ENCODE measurements at regions not wholly inside any gene's neighbourhood (a gene's known extent, or its start where the extent isn't known, plus 50 kb on each side); places are given as distances from the start of the nearest gene placed in this dataset.

GRCh38 chrX:150164971-150165600 is 198.0 kb upstream of the MAMLD1 start:
- no peak for DNase-seq (ENCODE audit: low spot score)

GRCh38 chrX:150165776-150166610 is 197.1 kb upstream of the MAMLD1 start:
- DNase-seq (ENCODE audit: low spot score), result peak; percentile 24

- peak; percentile 10 for DNase-seq (ENCODE audit: low spot score)
Observed at GRCh38 chrX:150167482-150168324, 195.4 kb upstream of the MAMLD1 start.

GRCh38 chrX:150182161-150182560 is 181.0 kb upstream of the MAMLD1 start:
- peak; percentile 18 for DNase-seq (ENCODE audit: low spot score)

GRCh38 chrX:150184491-150184890 is 178.6 kb upstream of the MAMLD1 start:
- DNase-seq (ENCODE audit: low spot score), result peak; percentile 7

- peak; percentile 2 for DNase-seq (ENCODE audit: low spot score)
Observed at GRCh38 chrX:150185766-150186165, 177.4 kb upstream of the MAMLD1 start.

- no peak for DNase-seq (ENCODE audit: low spot score)
Observed at GRCh38 chrX:150192816-150193215, 170.3 kb upstream of the MAMLD1 start.

GRCh38 chrX:150196285-150196684 is 166.8 kb upstream of the MAMLD1 start:
- no peak for DNase-seq (ENCODE audit: low spot score)

GRCh38 chrX:150197388-150197787 is 165.7 kb upstream of the MAMLD1 start:
- no peak for DNase-seq (ENCODE audit: low spot score)

- peak; percentile 13 for DNase-seq (ENCODE audit: low spot score)
Observed at GRCh38 chrX:150198776-150199175, 164.3 kb upstream of the MAMLD1 start.

GRCh38 chrX:150199181-150199580 is 163.9 kb upstream of the MAMLD1 start:
- DNase-seq (ENCODE audit: low spot score), result peak; percentile 19

- no peak for DNase-seq (ENCODE audit: low spot score)
Observed at GRCh38 chrX:150199803-150200202, 163.3 kb upstream of the MAMLD1 start.

- no peak for DNase-seq (ENCODE audit: low spot score)
Observed at GRCh38 chrX:150200361-150200760, 162.8 kb upstream of the MAMLD1 start.

- DNase-seq (ENCODE audit: low spot score), result no peak
Observed at GRCh38 chrX:150200820-150201287, 162.3 kb upstream of the MAMLD1 start.

- no peak for DNase-seq (ENCODE audit: low spot score)
Observed at GRCh38 chrX:150201391-150201790, 161.7 kb upstream of the MAMLD1 start.

GRCh38 chrX:150201841-150202240 is 161.3 kb upstream of the MAMLD1 start:
- DNase-seq (ENCODE audit: low spot score), result no peak

GRCh38 chrX:150202641-150203247 is 160.4 kb upstream of the MAMLD1 start:
- DNase-seq (ENCODE audit: low spot score), result no peak

GRCh38 chrX:150203248-150203645 is 159.9 kb upstream of the MAMLD1 start:
- no peak for DNase-seq (ENCODE audit: low spot score)

- no peak for DNase-seq (ENCODE audit: low spot score)
Observed at GRCh38 chrX:150205011-150205410, 158.1 kb upstream of the MAMLD1 start.

GRCh38 chrX:150207733-150208132 is 155.4 kb upstream of the MAMLD1 start:
- no peak for DNase-seq (ENCODE audit: low spot score)

GRCh38 chrX:150211988-150212387 is 151.1 kb upstream of the MAMLD1 start:
- no peak for DNase-seq (ENCODE audit: low spot score)
